IPS DF 19.7 (cell line): ENCODE measurements at regions not wholly inside any gene's neighbourhood (a gene's known extent, or its start where the extent isn't known, plus 50 kb on each side); places are given as distances from the start of the nearest gene placed in this dataset.

Experiments
- DNase-seq: peaks from one replicate; pipeline ENCODE4 v3.0.0-alpha.2; 2013; ENCODE audit warnings: low read depth, low spot score

DNA sequence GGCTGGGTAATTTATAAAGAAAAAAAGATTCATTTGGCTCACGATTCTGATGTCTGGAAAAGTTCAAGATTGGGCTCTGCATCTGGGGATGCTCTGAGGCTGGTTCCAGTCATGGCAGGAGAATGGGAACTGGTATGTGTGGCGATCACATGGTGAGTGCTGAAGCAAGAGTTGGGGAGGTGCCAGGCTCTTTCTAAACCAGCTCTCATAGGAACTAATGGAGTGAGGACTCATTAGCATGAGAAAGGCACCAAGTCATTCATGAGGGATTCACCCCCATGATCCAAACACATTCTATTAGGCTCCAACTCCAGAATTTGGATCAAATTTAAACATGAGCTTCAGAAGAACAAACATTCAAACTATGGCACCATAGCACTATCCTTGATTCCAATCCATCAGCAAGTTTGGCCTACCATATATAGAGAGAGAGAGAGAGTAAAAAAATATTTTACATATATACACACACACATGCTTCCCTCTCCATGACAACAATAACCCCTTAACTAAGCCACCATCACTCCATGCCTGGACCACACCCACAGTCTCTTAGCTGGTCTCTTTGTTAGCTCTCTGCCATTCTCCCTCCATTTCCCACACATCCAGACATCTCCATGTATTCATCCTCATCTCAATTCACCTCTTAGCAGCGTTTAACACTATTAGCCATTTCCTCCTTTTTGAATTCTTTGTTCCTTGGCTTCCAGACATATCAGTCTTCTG is 57.9 kb downstream of the NPY start:
- no peak for DNase-seq

DNA sequence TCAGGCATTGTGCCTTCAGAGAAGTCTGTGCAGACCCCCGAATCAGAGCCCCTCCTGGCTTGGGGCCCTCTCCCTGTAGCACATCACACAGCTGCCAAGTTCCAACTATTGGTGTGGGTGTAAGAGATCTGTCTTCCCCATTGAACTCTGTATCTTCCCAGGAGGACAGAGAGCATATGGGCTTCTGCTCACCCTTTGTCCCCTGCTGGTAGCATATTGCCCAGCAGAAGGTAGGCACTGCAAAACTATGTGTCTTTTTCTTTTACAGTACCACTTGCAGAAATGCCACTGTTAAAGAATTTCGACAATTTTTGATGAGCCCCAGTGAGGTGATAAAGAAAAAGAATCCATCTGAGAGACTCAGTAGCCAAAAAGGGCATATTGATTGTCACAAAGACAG is 59.6 kb downstream of the NPY start:
- DNase-seq, result no peak

DNA sequence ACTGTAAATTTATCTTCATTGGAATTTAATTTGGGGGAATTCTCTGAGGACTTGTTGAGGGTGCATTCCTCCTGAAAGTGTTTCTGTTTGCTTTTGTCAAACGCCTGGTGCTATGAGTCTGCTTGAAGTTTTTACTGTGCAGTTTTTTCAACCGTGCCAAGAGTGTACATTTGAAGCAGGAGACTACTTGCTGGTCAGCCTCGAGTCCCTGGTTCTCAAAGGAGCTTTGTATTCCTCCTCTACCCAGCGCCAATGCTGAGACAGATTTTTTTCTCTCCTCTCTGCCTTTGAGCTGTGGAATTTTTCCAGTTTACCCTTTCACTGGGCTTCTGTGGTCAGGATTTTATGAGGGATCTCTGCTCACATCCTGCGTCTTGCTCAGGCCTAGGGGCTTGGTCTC is 62.1 kb downstream of the NPY start:
- no peak for DNase-seq

- DNase-seq, result no peak
Observed at GRCh38 chr7:24346716-24347115, 62.7 kb downstream of the NPY start.

GRCh38 chr7:24349339-24349738 is 65.3 kb downstream of the NPY start:
- DNase-seq, result no peak

DNA sequence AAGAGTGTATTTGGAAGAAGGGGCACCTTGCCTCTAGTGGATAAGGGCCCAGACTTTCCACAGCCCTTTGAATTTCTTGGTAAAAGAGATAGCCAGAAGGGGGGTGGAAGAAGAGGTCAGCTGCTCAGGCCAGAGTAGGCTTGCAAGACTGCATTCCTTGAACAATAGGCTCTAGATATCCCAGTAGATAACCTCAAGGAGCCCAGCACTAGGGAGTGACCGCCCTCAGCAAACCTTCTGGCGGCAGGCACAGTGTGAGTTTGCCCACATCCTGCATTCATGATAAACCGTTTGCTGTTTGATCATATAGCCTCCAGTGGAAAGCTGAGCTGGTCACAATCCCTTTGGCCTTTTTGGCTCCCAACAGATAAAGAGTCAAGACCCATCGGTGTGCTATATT is 70.5 kb downstream of the NPY start:
- no peak for DNase-seq

- DNase-seq, result no peak
Observed at GRCh38 chr7:24356718-24357386, 72.9 kb downstream of the NPY start.

- no peak for DNase-seq
Observed at GRCh38 chr7:24361001-24361400, 77.0 kb downstream of the NPY start.

DNA sequence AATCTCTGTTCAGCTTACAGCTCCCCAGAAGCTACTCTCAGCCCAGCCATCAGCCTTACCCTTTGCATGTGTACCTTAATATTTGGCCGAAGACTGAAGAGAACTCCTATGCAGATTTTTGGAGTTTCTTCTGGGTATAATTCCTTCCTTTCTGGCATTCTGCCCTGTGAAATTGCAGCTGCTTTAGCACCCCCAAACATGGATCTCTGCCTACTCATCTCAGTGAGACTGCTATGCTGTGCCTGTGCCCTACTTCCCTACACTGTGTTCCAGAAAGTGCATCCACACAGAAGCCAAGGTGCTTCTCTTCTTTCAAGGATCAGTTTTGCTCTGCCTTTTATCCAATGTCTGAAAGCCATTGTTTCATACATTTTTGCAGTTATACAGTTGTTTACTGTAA is 81.6 kb downstream of the NPY start:
- DNase-seq, result no peak

DNA sequence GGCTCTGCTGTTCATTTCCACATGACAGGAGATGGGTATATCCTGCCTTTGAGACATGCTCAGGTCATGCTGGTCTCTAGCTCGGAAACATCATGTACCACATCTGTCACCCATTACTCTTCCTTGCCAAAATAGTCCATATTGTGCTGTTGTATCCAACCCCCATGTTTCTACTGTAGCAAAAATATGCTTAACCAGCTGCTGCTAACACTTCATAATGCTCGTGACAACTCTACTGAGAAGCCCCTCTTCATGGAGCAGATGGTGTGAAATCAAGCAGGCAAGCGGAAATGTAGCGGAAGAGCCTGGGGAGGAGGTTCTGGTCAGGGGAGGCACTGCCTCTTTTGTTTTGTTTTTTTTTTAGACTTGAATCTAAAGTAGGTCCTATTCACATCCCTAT is 82.9 kb downstream of the NPY start:
- no peak for DNase-seq

DNA sequence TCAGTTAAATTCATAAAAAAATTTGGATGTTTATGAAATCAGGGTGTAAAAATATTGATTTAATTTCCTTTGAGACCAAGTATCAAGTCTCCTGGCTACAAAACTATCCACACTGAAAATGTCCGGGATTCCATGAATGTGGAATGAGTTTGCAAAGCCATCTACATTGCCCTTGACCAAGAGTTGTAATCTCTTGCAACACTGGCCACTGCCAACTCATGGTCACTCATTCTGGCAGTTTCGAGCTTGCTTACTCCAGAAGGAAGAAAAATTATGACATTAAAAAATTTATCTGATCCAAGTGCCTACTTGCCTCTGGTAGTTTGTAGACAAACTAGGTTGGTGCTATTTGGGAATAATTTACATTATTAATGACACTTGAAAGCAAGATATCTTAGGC is 84.2 kb downstream of the NPY start:
- no peak for DNase-seq

DNA sequence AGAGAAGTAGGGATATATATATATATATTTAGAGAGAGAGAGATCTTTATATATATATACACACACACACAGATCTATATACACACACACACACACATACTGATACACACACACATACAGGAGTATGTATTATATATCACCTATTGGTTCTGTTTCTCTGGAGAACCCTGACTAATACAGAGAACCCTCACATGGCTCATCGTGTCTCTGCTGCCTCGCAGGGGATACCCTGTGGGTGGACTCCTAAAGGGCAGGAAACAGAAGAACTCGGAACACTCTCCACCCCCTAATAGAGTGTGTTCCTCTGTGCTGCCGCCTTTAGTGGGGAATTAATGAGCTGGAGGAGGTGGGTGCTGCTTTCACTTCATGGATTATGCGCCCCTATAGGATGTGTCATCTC is 86.6 kb downstream of the NPY start:
- DNase-seq, result no peak

GRCh38 chr7:24372961-24373955 is 89.3 kb downstream of the NPY start:
- no peak for DNase-seq

DNA sequence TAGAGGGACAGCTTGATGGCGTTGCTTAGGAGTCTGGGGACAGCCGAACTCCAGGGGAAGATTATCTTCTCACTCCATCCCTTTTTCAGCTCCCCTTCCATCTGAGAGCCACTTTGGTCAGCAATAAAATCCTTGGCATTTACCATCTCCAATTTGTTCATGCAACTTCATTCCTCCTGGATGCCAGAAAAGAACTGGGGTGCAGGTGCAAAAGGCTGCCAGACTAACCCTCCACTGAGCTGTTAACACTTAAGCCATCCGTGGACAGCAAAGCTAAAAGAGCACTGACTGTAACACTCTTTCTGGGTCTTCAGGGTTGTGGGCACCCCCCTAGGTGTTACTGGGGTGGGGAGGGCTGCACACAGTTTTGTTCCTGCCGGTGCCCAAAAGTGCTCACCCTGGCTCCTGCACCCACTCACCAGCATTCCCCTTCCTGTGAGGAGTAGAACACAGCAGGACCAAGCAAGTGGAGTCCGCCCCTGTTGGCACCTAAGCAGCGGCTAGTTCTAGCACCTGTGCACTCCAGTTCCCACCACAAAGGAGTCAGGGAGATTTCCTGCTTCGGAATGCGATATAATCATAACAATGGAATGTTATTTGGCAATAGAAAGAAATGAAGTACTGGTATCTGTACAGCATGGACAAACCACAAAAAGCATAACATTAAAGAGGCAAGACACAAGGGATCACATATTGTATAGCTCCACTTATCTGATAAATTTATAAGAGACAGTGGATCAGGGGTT is 95.1 kb downstream of the NPY start:
- DNase-seq, result no peak

DNA sequence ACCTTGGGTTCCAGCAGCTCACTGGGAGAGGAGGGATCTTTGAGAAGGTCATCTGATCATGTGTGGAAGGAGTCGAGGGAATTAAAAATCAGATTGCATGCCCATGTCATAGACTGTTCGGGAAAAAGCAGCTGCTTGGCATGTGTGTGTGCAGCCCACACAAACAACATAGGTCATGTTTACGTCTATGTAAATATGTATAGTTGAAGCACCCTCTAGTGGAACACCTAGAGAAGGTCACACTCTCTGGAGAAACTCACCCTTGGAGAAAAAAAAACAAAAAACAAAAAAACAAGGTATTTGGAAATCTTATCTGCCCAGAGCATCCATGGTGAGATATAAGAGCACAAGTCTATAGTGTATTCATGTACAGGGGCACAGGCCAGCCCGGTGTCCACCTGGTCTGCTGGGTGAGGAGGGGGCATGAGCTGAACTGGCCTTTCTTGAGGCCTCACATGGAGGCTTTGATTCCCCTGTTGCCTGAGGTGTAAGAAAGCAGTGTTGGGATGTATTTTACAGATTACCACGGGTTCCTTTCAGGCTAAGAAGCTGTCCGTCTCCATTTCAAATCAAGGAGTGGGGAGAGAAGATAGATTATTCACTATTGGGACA is 98.0 kb downstream of the NPY start:
- no peak for DNase-seq

DNA sequence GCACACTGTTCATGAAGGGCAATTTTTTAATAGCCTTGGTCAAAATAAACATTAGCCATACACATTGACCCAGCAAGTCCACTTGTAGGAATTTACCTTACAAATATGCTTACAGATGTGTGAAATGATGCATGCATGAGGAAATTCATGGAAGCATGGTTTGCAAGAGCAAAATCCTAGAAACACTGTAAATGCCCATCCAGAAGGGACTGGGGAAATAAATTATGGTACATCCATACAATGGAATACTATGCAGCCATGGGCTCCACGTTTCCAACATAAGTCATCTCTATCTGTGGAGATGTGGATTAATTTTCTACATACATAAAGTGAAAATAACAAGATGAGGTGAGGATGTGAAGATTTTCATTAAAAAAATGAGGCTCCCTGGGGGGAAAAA is 99.1 kb downstream of the NPY start:
- no peak for DNase-seq

GRCh38 chr7:24384362-24385030 is 100.5 kb downstream of the NPY start:
- no peak for DNase-seq

- DNase-seq, result no peak
Observed at GRCh38 chr7:24388212-24388611, 104.2 kb downstream of the NPY start.

GRCh38 chr7:24390376-24391157 is 106.6 kb downstream of the NPY start:
- no peak for DNase-seq

DNA sequence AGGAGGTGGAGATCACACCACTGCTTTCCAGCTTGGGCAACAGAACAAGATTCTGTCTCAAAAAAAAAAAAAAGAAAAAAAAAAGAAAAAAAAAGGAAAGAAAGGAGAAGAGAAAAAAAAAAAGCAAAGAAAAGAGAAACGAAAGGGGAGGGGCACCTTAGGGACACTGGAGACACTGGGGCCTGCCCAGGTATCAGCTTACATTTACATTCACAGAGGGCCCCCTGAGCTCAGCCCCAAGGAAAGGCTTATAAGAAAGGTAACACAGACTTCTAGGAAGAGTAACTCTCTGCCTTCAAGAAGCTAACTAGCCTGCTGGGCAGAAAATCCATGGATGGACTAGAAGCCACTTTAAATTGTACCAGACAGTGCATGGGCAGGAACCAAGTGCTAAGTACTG is 108.8 kb downstream of the NPY start:
- DNase-seq, result no peak
